Spleen (tissue), 11 donors: ENCODE measurements at regions not wholly inside any gene's neighbourhood (a gene's known extent, or its start where the extent isn't known, plus 50 kb on each side); places are given as distances from the start of the nearest gene placed in this dataset.

Experiments
- DNase-seq: peaks from one replicate; pipeline ENCODE4 v3.0.0-alpha.2; 2020
- H3K27ac ChIP-seq, 8 donors: fragments of 200-600 bp; sonication (generic) in 7 of 8; 1 replicate in 4 of 8; 2 replicates in 4 of 8; pipeline versions ENCODE4 v1.5.0 to v1.8.0; 2016 to 2021; ENCODE audit warnings: inconsistent platforms in 4 of 8, mild to moderate bottlenecking in 4 of 8, moderate library complexity in 1 of 8
- H3K27me3 ChIP-seq, 7 donors: fragments of 200-600 bp; sonication (generic) in 6 of 7; replicated peaks in 1 of 7; 1 replicate in 4 of 7; 2 replicates in 3 of 7; pipeline versions ENCODE4 v1.5.0 to v1.8.0; 2016 to 2021; ENCODE audit warnings: inconsistent platforms in 3 of 7, mild to moderate bottlenecking in 1 of 7
- H3K36me3 ChIP-seq, 6 donors: fragments of 200-600 bp; sonication (generic) in 5 of 6; 1 replicate in 4 of 6; 2 replicates in 2 of 6; pipeline versions ENCODE4 v1.5.0 to v1.8.0; 2016 to 2021; ENCODE audit warnings: inconsistent platforms in 2 of 6
- H3K4me1 ChIP-seq, 6 donors: fragments of 200-600 bp; sonication (generic) in 5 of 6; 1 replicate in 3 of 6; 2 replicates in 3 of 6; pipeline versions ENCODE4 v1.5.0 to v1.8.0; 2016 to 2021; ENCODE audit warnings: inconsistent platforms in 3 of 6
- H3K4me3 ChIP-seq, 8 donors: fragments of 200-600 bp; sonication (generic) in 7 of 8; 1 replicate in 4 of 8; 2 replicates in 4 of 8; pipeline versions ENCODE4 v1.5.0 to v1.8.0; 2016 to 2021; ENCODE audit warnings: inconsistent platforms in 4 of 8, mild to moderate bottlenecking in 4 of 8, moderate library complexity in 2 of 8
- H3K9me3 ChIP-seq, 8 donors: fragments of 200-600 bp; sonication (generic) in 7 of 8; 1 replicate in 4 of 8; 2 replicates in 4 of 8; pipeline versions ENCODE4 v1.5.0 to v1.8.0; 2016 to 2021; ENCODE audit warnings: inconsistent platforms in 4 of 8
- CTCF ChIP-seq, 11 experiments: fragments of 200-600 bp in 7 of 11; fragments of 450-650 bp in 4 of 11; sonication (generic) in 4 of 11; IDR thresholded peaks in 8 of 11; conservative IDR thresholded peaks in 3 of 11; 1 replicate in 7 of 11; 2 replicates in 4 of 11; pipeline versions ENCODE4 v1.4.0 to v1.8.0; 2016 to 2021; ENCODE audit warnings: antibody characterized with exemption in 11 of 11, inconsistent platforms in 4 of 11, mild to moderate bottlenecking in 1 of 11
- POLR2A ChIP-seq, 3 donors: fragments of 450-650 bp; IDR thresholded peaks; one replicate each; pipeline ENCODE4 v1.5.1; 2017; ENCODE audit warnings: antibody characterized with exemption in 3 of 3, mild to moderate bottlenecking in 1 of 3
- POLR2AphosphoS5 ChIP-seq, 3 donors: sonication (generic); formaldehyde crosslinking; IDR thresholded peaks; one replicate each; pipeline ENCODE4 v1.5.1; 2017; ENCODE audit warnings: antibody characterized with exemption in 3 of 3
- WGBS, 5 donors: extraction: QIAGEN DNeasy Blood & Tissue Kit in 3 of 5; methylation state at CpG; one replicate each; pipeline versions ENCODE4 v1.1.5 to v1.1.7; 2013 to 2018; 5-methylcytosine and 5-hydroxymethylcytosine counted together
- intact Hi-C: fragments of 100-400 bp; cut with DNase I; formaldehyde crosslinking; loops from one replicate; pipeline ENCODE4 v1.15.0; 2023; ENCODE audit warnings: low total_unique reads
- donor health status: healthy with polysubstance abuse.
- donor health status: DM: no; HTN: no; CAD: no; lungs with moderate emphysema.
- donor health status: DM: no; HTN: no; CAD: no.
- donor health status: Bipolar disorder and iron deficiency.
- donor health status: healthy.
- donor health status: DM: no; HTN: no; CAD: no.
- donor health status: DM: yes; HTN: yes; CAD: no.

- H3K36me3 ChIP-seq: no peaks in the 10 kb centered on the region
- H3K9me3 ChIP-seq: peaks cover 0 to 11% (median 0%) of the 10 kb centered on the region in 8 donors
- H3K4me1 ChIP-seq: peaks cover 3 to 24% (median 11%) of the 10 kb centered on the region in 6 donors
- WGBS, 5 donors: 51 to 95% (median 67%) methylated on average over 2 of the region's 2 CpGs
- no peak overlapping the region for H3K27ac ChIP-seq
- no peak for DNase-seq
- H3K27me3 ChIP-seq: no peaks in the 10 kb centered on the region
- intact Hi-C loops: no loop called here
- TF ChIP-seq POLR2AphosphoS5 (IDR thresholded peaks at IDR 0.05) (no peak), POLR2A (IDR thresholded peaks at IDR 0.05) (no peak), CTCF (IDR thresholded peaks at IDR 0.05 in 8 of 11, conservative IDR thresholded peaks at IDR 0.05 in 3 of 11) (no peak)
- no peak overlapping the region for H3K4me3 ChIP-seq
These were observed 415.9 kb upstream of the KLF4 start for GRCh38 chr9:107905308-107906020.

GRCh38 chr9:107899961-107900330 is 410.4 kb upstream of the KLF4 start:
- Histone ChIP-seq H3K27ac (no peak overlapping the region), H3K27me3 (no peaks in the 10 kb centered on the region), H3K9me3 (peaks cover 0 to 11% (median 0%) of the 10 kb centered on the region in 8 donors), H3K4me3 (no peak overlapping the region), H3K36me3 (no peaks in the 10 kb centered on the region), H3K4me1 (peaks cover 0 to 6% (median 1%) of the 10 kb centered on the region in 6 donors)
- 92 to 100% (median 95%) methylated on average over 1 of the region's 1 CpG for WGBS, 5 donors
- DNase-seq: no peak
- intact Hi-C loops: no loop called here
- TF ChIP-seq POLR2AphosphoS5 (IDR thresholded peaks at IDR 0.05) (no peak), CTCF (IDR thresholded peaks at IDR 0.05 in 8 of 11, conservative IDR thresholded peaks at IDR 0.05 in 3 of 11) (no peak), POLR2A (IDR thresholded peaks at IDR 0.05) (no peak)

GRCh38 chr9:107898761-107899160 is 409.2 kb upstream of the KLF4 start:
- Histone ChIP-seq H3K27ac (no peak overlapping the region), H3K9me3 (peaks cover 0 to 11% (median 0%) of the 10 kb centered on the region in 8 donors), H3K36me3 (no peaks in the 10 kb centered on the region), H3K4me1 (no peaks in the 10 kb centered on the region), H3K27me3 (no peaks in the 10 kb centered on the region), H3K4me3 (no peak overlapping the region)
- DNase-seq: no peak
- intact Hi-C loops: no loop called here
- TF ChIP-seq CTCF (IDR thresholded peaks at IDR 0.05 in 8 of 11, conservative IDR thresholded peaks at IDR 0.05 in 3 of 11) (no peak), POLR2A (IDR thresholded peaks at IDR 0.05) (no peak), POLR2AphosphoS5 (IDR thresholded peaks at IDR 0.05) (no peak)
- 62 to 77% (median 77%) methylated on average over 2 of the region's 2 CpGs for WGBS, 5 donors

- Histone ChIP-seq H3K4me1 (no peaks in the 10 kb centered on the region), H3K9me3 (no peaks in the 10 kb centered on the region), H3K27ac (no peak overlapping the region), H3K27me3 (no peaks in the 10 kb centered on the region), H3K36me3 (no peaks in the 10 kb centered on the region), H3K4me3 (no peak overlapping the region)
- DNase-seq: no peak
- no peak for TF ChIP-seq CTCF (IDR thresholded peaks at IDR 0.05 in 8 of 11, conservative IDR thresholded peaks at IDR 0.05 in 3 of 11)
- TF ChIP-seq POLR2A (IDR thresholded peaks at IDR 0.05): no peak
- no peak for TF ChIP-seq POLR2AphosphoS5 (IDR thresholded peaks at IDR 0.05)
- intact Hi-C loops: no loop called here
- 85 to 97% (median 95%) methylated on average over 1 of the region's 1 CpG for WGBS, 5 donors
These were observed 407.0 kb upstream of the KLF4 start for GRCh38 chr9:107896544-107896943.
